Pulmonary artery endothelial cell (primary cell): ENCODE measurements at regions not wholly inside any gene's neighbourhood (a gene's known extent, or its start where the extent isn't known, plus 50 kb on each side); places are given as distances from the start of the nearest gene placed in this dataset.
"Not testable (repeated sequence)": the region's sequence is repeated elsewhere in the genome, so short reads cannot be mapped to it uniquely, and the experiment has no call there.

ENCODE experiments used
- DNase-seq: peaks from one replicate; pipeline ENCODE4 v3.0.0-alpha.2; 2011; ENCODE audit warnings: low read depth, low spot score

DNA sequence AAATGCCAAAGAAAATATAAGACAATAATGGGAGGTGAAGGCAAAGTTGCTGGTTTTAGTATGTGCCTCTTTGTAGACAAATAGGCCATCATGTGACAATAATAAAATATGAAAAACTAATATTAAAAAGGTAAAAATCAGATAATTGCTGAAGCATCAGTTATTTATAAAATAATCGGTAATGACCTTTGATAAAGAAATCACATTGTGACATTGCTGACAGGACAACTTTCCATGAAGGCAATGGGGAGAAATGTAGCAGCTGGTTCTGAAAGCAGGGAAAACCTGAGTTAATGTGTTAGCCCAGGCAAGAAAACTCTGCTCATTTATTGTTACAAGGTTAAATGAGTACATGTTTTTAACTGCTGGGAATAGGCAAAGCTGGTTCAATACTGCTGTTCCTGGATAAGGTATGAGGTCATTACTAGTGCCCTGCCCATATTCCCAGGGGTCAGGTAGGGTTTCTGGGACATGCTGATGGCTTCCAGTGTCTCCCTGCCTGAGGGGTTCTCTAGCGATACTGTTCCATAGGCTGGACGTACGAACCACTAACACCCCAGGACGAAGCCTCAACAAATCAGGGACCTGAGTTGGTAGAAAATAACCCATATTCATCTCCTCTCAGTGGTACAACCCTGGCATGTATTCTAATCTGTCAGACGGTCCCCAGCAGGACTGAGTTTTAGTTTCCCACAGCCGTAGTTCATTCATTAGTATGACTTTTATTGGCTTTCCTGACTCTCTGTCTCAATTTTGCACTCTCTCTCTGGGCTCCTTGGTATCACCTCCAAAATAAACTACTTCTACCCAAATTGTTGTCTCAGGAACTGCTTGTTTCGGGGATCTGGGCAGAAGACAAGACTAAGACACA is 355.9 kb downstream of the TXNL1 start:
- DNase-seq: no peak

DNA sequence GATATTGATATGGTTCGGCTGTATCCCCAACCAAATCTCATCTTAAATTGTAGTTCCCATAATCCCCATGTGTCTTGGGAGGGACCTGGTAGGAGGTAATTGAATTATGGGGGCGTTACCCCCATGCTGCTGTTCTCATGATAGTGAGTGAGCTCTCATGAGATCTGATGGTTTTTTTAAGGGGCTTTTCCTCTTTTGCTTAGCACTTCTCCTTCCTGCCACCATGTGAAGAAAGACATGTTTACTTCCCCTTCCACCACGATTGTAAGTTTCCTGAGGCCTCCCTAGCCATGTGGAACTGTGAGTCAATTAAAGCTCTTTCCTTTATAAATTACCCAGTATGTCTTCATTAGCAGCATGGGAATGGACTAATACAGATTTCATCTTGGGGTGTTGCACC is 358.6 kb downstream of the TXNL1 start:
- DNase-seq: not testable (repeated sequence)

DNA sequence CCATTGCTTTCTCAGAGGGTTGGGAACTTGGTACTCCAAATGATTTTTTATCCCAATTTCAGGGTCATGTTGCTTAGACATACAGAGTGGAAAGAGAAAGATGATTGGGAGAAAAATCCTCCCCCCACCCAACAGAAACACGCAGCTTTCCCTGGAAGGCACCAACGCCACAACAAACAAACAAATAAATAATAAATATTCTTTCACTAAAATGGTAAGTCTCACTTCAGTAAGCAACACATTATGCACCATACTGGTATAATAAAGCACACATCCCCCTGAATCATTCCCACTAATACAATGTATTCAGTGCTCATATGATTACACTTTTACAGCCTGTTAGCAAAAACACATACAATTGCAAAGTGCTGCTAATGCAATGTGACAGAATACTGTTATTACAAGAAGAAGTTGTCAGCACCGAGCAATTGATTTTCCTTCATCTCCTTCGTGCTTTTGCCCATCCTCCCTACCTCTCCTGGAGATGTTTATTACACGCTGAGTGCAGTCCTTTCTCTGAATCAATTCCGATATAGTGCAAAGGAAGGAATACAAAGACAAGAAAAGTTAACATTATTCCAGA is 359.9 kb downstream of the TXNL1 start:
- DNase-seq: no peak

DNA sequence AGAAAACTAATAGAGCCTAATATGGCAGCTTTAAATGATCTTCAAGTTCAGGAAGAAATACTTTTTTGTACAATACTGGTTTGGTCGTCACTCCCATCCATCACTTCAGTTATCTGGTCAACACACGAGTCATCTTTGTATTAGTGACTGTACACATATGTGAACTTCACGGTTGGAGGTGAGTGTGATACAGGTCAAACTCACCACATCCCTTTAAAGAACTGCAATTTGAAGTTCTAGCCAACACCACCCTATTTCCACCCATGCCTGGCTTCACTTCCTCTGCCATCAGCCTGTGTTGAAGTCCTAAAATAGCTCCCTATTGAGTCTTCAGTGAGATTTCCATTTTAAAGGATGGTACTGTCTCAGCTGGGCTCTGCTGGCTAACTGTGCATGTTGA is 361.9 kb downstream of the TXNL1 start:
- DNase-seq: no peak

DNA sequence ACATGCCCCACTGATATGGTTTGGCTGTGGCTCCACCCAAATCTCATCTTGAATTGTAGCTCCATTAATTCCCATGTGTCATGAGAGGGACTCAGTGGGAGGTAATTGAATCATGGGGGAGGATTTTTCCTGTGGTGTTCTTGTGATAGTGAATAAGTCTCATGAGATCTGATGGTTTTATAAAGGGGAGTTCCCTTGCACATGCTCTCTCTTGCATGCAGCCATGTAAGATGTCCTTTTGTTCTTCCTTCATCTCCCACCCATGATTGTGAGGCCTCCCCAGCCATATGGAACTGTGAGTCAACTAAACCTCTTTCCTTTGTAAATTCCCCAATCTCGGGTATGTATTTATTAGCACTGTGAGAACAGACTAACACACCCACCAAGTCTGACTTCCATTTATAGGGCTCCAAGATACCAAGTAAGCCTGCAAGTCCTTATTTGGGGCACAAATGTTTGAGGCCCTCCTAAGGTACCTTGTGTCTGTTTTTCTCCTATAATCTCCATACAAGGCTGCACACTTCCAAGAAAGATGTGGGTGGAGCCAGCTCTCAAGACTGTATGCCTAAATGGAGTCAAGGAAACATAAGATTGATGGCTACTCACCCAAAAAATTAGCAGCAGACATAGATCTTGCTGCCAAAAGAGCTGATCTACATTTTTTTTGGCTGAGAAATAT is 364.7 kb downstream of the TXNL1 start:
- no peak for DNase-seq

DNA sequence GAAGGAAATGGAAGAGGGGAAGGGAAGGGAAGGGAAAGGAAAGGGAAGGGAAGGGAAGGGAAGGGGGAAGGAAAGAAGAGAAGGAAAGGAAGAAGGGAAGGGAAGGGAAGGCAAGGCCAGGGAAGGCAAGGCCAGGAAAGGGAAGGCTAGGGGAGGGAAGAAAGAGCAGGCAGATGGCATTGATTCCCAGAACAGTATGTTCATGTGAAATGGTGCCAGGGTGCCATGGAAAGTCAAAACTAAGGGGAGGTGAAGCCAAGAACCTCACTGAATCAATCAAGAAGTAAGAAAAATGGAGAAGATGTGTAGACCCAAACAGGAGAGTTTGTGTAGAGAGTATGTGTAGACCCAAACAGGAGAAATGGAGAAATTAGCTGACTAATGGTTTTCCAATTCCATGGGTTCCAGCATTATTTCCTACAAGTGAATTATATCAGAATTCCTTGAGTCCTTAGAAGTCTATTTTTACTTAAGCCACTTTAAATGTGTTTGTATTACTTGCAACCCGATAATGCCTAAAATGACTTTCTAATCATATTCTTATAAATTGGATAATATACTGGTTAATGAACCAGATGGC is 367.6 kb downstream of the TXNL1 start:
- DNase-seq: no peak

DNA sequence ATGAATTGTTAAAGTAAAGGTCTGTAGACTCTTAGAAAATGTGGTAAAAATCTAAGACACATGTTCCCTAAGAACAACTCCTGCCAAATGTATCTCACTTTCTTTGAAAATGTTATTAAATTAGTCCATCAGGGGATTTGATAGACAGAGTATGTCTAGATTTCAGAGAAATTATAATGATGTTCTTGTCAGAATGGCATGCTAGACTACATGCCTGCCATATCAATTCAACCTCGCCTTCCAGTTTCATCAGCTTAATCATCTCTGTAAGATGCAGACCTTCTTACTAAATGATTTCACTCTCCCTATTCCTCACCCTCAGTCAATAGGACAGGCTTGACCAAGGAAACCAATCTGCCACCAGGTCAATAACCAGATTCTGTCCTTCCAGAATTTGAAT is 368.4 kb downstream of the TXNL1 start:
- no peak for DNase-seq

DNA sequence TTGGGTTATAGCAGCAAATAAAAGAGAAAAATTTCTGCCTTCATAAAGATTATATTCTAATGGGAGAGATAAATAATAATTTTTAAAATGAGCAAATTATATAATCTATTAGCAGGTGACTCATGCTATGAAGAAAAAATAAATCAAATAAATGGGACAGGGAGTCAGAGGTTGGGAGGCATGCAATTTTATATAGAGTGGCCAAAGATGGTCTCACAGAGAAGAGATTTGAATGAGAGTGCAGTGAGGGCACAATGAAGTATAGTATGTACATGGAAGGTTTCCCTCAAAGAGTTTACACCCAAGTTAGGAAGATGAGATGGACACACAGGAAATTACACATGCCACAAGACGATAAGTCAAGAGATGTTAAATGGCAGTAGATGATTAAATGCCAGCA is 369.4 kb downstream of the TXNL1 start:
- DNase-seq: no peak

DNA sequence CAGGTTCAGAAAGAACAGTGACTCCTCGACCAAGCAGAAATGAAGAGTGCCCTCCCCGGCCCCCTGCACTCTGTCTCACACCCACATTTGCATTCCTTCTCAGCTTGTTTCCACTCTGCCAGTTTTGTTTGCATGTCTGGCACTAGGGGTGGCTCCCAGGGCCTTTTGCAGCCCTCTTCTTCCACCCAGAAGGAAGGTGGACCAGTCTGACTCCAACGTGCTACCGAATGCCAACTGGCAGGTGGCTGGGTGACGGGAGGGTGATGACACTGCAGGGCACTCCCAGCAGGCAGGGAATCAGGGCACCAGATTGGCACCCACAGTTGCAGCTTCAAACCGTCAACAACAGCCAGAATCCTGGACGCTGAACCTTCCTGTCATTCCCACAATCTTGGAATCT is 371.1 kb downstream of the TXNL1 start:
- no peak for DNase-seq

DNA sequence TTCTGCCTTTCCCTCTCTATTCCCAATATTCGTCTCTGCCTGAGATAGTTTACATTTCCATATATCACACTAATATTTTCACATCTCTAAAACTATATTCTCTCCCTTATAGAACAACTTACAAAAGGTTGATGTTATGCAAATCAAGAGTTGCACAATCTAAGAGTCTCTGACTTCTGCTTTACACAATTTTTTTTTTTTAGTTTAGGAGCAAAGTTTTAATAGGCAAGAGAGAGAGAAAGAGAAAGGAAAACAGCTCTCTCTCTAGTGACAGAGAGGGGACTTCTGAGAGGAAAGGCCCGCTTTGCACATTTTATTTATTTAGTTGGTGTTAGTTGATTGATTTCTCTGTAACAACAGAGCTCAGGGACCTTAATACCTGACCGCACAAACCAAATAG is 380.2 kb downstream of the TXNL1 start:
- DNase-seq: no peak

DNA sequence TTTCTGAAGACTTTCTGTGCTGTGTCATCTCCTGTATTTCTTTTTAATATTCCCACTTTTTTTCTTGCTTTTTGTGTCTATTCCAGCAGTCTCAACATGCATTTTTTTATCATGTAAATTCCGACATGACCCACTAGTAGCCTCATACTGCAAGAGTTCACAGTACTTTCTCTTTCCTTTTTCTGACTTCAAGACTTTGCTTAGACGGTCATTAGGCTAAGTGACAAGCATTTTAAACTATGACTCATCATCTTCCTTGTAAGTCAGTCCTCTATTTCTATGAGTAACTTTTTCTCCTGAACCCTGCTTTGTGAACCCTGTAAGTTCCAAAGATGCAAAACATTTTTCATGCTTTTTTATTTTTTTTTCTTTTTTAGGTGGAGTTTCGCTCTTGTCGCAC is 381.2 kb downstream of the TXNL1 start:
- no peak for DNase-seq

DNA sequence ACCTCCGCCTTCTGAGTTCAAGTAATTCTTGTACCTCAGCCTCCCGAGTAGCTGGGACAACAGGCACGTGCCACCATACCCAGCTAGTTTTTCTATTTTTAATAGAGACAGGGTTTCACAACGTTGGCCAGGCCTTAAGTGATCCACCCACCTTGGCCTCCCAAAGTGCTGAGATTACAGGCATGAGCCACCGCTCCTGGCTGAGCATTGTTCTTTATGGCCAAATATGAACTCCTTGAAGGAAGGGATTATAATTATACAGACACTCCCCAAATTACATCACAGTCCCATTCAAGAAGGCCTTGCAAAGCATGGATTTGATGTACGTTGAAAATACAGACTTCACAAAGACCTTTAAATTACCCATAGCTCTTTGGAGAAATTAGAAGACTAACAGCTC is 381.7 kb downstream of the TXNL1 start:
- DNase-seq: no peak

DNA sequence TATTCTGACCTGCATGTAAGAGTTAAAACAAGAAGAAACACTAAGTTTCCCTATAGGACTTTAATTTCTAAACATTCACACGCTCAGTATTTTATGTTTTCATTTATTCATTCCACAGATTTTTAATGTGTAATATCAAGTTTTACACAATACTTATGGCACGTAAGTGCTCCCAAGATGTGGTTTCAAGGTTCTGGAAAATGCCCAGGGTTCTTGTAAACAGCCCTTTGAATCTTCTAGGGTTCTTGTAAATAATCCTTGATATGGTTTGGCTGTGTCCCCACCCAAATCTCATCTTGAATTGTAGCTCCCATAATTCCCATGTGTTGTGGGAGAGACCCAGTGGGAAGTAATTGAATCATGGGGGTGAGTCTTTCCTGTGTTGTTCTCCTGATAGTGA is 383.0 kb downstream of the TXNL1 start:
- DNase-seq: no peak

DNA sequence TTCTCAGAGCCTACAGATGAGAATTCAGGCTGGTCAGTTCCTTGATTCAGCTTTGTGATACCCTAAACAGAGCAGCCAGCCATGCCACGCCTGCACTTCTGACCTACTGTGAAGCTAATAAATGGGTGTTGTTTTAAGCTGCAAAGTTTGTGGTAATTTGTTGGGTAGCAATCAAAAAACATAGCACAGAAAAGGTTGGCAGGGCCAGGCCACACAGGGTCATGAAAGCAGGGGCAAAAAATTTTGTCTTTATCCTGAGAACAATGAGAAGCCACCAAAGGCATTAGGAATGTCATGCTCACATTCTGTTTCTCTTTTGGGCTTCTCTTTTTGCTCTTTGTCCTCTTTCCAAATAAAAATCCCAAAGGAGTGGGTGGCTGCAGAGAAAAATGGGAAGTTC is 385.9 kb downstream of the TXNL1 start:
- no peak for DNase-seq

DNA sequence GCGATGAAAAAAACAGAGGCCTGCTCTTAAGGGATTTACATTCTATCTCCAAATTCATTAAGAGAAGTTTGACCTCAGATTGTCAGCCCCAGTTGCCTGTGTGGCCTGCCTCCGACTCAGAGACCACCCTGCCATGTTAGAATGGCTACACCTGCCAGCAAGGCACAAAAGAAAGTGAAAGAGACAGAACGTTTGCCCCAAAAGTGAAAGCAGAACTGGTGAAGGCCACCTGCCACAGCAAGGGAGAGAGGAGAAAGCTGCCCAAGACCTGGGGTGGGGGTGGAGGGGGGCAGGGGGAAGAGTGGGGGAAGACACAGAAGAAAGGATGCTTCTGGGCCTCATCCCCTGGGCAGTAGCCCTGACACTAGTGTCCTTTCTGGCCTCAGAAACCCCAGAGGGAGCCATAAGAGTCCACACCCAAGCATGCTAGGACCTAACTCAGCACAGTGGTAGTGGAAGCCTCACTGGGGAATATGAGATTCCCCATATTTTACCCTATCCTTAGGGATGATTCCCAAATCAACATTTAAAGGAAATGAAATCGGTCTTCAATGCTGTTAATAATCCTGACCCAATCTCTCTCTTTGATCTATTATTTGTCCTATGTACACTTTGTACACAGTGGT is 389.7 kb downstream of the TXNL1 start:
- DNase-seq: no peak

DNA sequence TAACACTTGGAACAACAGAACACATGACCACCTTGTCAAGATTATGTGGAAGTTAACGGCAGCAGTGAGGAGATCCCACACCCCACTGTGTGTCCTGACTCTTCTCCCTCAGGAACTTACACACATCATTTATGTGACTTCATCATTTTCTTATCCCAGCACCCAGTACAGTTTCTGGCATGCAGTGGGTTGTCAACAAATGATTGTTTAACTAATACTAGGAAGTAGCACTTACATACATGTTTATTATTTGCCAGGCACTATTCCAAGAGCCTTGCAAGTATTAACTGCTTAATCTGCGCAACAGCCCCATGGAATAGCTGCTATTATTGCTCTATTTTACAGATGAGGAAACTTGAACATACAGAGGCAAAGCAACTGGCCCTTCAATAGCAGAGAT is 391.5 kb downstream of the TXNL1 start:
- DNase-seq: no peak

DNA sequence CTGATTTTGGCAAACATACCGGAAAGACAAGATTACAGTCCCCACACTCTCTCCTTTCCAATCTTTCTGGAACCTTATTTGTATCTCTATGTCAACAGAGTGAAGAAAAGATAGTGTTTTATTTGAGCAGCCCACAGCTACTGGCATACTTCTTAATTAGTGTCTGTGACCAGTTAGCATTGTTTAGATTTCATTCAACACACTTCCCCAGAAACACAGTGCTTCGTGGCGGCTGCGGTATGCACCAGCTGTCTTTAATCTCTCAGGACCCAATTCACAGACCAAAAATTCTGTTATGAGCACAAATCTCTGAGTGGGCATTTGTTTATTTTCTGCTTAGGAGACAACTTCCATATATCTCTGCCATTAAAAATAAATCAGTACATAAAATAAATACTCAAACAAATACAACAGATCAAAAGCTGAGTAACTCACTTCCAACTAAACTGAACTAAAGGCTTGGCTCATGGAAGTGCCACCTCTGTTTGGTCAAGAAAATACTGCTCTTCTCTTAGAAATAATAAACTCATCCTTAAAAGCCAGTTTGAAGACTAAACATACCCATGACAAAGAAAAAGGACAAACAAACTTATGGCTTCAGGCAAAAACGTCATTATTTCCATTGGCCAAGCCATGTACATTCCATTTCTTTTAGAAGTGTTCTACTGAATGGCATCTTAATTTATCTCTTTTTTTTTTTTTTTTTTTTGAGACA is 392.4 kb downstream of the TXNL1 start:
- no peak for DNase-seq

DNA sequence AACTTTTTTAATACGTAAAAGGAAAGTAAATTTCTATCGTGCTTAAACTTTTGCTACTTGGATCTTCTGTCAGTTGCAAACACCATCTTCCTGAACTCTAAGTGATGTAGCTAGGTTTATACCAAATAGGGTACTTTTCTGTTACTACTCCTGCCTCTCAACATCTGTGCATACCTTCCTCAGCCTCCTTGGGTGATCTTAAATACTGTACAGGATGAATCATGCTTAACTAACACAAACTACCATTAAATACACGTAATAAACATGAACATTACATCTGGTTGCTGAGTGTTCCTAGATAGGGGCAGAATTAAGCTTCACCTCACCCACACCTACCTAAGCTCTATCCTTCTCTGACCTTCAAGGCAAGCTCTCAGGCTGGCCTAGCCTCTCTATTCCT is 398.0 kb downstream of the TXNL1 start:
- no peak for DNase-seq

DNA sequence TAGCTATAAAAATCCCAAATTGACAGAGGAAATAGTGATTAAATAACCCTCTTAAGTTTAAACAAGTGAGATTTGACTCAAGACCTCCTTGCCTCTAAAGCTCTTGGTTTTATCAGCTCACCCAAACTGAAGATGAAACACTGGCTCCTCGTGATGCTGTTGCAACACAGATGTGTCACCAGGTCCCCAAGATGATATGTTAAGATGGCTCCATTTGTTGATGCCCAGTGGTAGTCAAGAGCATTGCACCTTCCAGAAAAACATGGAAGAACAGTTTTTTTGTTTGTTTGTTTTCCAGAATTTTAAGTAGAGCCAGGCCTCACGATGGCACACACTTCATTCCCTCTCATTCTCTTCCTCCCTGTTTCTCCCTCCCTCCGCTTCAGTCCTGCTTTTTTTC is 399.8 kb downstream of the TXNL1 start:
- DNase-seq: no peak

DNA sequence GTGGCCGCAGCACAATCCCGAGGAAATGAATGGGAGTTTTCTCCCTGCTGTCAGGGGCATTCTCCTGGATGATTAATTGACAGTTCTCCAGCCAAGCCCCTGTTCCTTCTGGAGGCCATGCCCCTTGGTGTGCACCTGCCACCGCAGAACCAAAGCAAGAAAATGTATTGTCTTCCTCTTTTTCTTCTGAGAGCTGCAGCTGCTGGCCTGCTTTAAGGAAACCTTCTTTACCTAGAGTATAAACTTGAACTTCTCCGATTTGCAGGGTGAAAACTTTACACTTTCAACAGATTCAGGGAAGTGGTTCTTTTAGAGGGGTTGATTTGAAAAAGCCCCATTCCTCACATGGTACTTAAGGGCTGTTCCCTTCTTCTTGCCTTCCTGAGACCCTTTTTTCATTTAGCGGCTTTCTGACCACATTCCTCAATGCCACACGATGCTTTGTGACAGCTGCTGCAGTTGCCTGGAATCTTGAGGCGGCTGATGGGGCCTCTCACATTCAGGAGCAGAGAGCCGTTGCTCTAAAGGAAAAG is 402.8 kb downstream of the TXNL1 start:
- DNase-seq: no peak

DNA sequence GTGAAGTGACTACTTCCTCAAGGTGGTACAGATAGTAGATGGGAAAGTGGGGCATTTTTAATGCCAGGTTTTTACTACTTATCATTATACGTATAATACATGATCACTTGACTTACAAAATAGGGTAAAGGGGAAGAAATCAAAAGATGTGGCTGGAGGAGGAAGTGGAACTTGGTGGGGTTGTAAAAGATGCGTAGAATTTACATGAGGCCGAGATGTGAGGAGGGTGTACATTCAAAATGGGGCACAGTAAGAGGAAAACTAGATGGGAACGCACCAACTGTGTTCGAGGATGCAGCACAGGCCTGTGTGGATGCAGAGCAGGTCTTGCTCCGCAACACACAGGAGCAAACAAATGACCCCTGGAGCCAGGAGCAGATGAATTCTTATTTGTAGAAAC is 403.3 kb downstream of the TXNL1 start:
- DNase-seq: no peak
